ENCODE measurements at regions not wholly inside any gene's neighbourhood (a gene's known extent, or its start where the extent isn't known, plus 50 kb on each side); places are given as distances from the start of the nearest gene placed in this dataset.

GRCh38 chr6:91667596-91667995 lies 1080.7 kb upstream of the MAP3K7 start:
- TF ChIP-seq CTCF (IDR thresholded peaks at IDR 0.05; ENCODE audit: low read depth, low read length), result no peak
- TF ChIP-seq MAX (IDR thresholded peaks at IDR 0.05; ENCODE audit: low read depth, low read length), result no peak
- no peak for TF ChIP-seq MYC (IDR thresholded peaks at IDR 0.05; ENCODE audit: low read depth, low read length)
